ENCODE measurements at regions not wholly inside any gene's neighbourhood (a gene's known extent, or its start where the extent isn't known, plus 50 kb on each side); places are given as distances from the start of the nearest gene placed in this dataset.

GRCh38 chr6:80689716-80690395 lies 583.4 kb downstream of the BCKDHB start:
- no peak for DNase-seq

GRCh38 chr6:80679992-80680391 lies 573.5 kb downstream of the BCKDHB start:
- no peak for DNase-seq

GRCh38 chr6:80676386-80676785 lies 569.9 kb downstream of the BCKDHB start:
- DNase-seq: no peak

GRCh38 chr6:80674669-80675068 lies 568.2 kb downstream of the BCKDHB start:
- no peak for DNase-seq

GRCh38 chr6:80673367-80673766 lies 566.9 kb downstream of the BCKDHB start:
- no peak for DNase-seq

GRCh38 chr6:80667006-80667405 lies 560.5 kb downstream of the BCKDHB start:
- no peak for DNase-seq

GRCh38 chr6:80658926-80659325 lies 552.5 kb downstream of the BCKDHB start:
- no peak for DNase-seq

GRCh38 chr6:80647156-80647555 lies 540.7 kb downstream of the BCKDHB start:
- DNase-seq: no peak

- no peak for DNase-seq
Observed at GRCh38 chr6:80643881-80644280, 537.4 kb downstream of the BCKDHB start.

GRCh38 chr6:80642452-80642851 lies 536.0 kb downstream of the BCKDHB start:
- DNase-seq: no peak

GRCh38 chr6:80641591-80641990 lies 535.1 kb downstream of the BCKDHB start:
- no peak for DNase-seq

- DNase-seq: no peak
Observed at GRCh38 chr6:80640176-80640575, 533.7 kb downstream of the BCKDHB start.

GRCh38 chr6:80639181-80639629 lies 532.7 kb downstream of the BCKDHB start:
- DNase-seq: no peak

- peak; percentile 3 for DNase-seq
Observed at GRCh38 chr6:80638213-80639055, 532.0 kb downstream of the BCKDHB start.

GRCh38 chr6:80637312-80637711 lies 530.8 kb downstream of the BCKDHB start:
- no peak for DNase-seq

GRCh38 chr6:80636689-80637088 lies 530.2 kb downstream of the BCKDHB start:
- DNase-seq: no peak

GRCh38 chr6:80633412-80633811 lies 526.9 kb downstream of the BCKDHB start:
- no peak for DNase-seq

- DNase-seq: no peak
Observed at GRCh38 chr6:80625405-80625804, 518.9 kb downstream of the BCKDHB start.

- no peak for DNase-seq
Observed at GRCh38 chr6:80623066-80623815, 516.8 kb downstream of the BCKDHB start.

GRCh38 chr6:80622641-80623040 lies 516.2 kb downstream of the BCKDHB start:
- DNase-seq: no peak

- DNase-seq: no peak
Observed at GRCh38 chr6:80618953-80619352, 512.5 kb downstream of the BCKDHB start.

- no peak for DNase-seq
Observed at GRCh38 chr6:80610846-80611245, 504.4 kb downstream of the BCKDHB start.

GRCh38 chr6:80608881-80609280 lies 502.4 kb downstream of the BCKDHB start:
- DNase-seq: no peak
